Thyroid gland (tissue), 4 donors: ENCODE measurements at regions not wholly inside any gene's neighbourhood (a gene's known extent, or its start where the extent isn't known, plus 50 kb on each side); places are given as distances from the start of the nearest gene placed in this dataset.
"Not testable (repeated sequence)": the region's sequence is repeated elsewhere in the genome, so short reads cannot be mapped to it uniquely, and the experiment has no call there.

ENCODE experiments used
- DNase-seq, 2 donors: peaks; one replicate each; pipeline ENCODE4 v3.0.0-alpha.2; 2019
- H3K27ac ChIP-seq, 3 donors: fragments of 200-600 bp; sonication (generic); 1 replicate in 2 of 3; 2 replicates in 1 of 3; pipeline ENCODE4 v1.5.1; 2016 to 2019; ENCODE audit warnings: mild to moderate bottlenecking in 1 of 3, moderate library complexity in 1 of 3
- H3K27me3 ChIP-seq: fragments of 200-600 bp; sonication (generic); one replicate; pipeline ENCODE4 v1.5.1; 2019
- H3K36me3 ChIP-seq, 2 donors: fragments of 200-600 bp; sonication (generic); one replicate each; pipeline ENCODE4 v1.5.1; 2016 to 2019
- H3K4me1 ChIP-seq, 2 donors: fragments of 200-600 bp; sonication (generic); one replicate each; pipeline ENCODE4 v1.5.1; 2017 to 2019
- H3K4me3 ChIP-seq, 3 donors: fragments of 200-600 bp; sonication (generic); replicated peaks in 1 of 3; 1 replicate in 2 of 3; 2 replicates in 1 of 3; pipeline ENCODE4 v1.5.1; 2016; ENCODE audit warnings: mild to moderate bottlenecking in 1 of 3
- H3K9me3 ChIP-seq: fragments of 200-600 bp; sonication (generic); one replicate; pipeline ENCODE4 v1.5.1; 2017
- POLR2A ChIP-seq, 2 donors: fragments of 450-650 bp; IDR thresholded peaks; one replicate each; pipeline ENCODE4 v1.6.1; 2017; ENCODE audit warnings: antibody characterized with exemption in 2 of 2, mild to moderate bottlenecking in 2 of 2, moderate library complexity in 1 of 2
- whole genome bisulfite sequencing, 2 donors: methylation state at CpG; one replicate each; pipeline ENCODE4 v1.1.5; 2017; 5-methylcytosine and 5-hydroxymethylcytosine counted together
- intact Hi-C: fragments of 100-400 bp; cut with DNase I; formaldehyde crosslinking; loops from one replicate; pipeline ENCODE4 v1.15.1; 2023
- TF ChIP-seq, protein P1 (sequence below), 6 experiments: fragments of 200-600 bp in 3 of 6; fragments of 450-650 bp in 3 of 6; sonication (generic) in 3 of 6; IDR thresholded peaks; one replicate each; pipeline ENCODE4 v1.5.1; 2016 to 2019; ENCODE audit warnings: antibody characterized with exemption in 6 of 6, mild to moderate bottlenecking in 2 of 6, inconsistent platforms in 1 of 6, moderate library complexity in 1 of 6

DNA sequence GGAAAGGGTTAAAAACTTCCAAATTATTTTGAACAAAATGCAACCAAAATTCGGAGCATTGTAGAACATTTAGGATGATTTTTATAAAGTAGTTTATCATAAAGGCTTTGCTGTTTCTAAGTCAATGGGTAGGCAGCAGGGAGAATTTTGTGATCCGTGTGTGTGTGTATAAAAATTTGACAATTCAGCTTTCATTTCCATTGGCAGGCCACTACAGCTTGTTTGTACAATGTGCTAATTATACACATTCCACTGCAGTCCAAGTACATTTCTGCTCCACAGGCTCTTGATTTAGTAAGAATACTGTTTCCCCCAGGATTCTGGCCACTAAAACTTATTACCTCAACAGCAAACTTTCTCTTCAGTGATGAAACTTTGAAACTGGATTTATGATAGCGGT lies 71.8 kb upstream of the LTBP1 start:
- H3K36me3 ChIP-seq, result no peaks in the 10 kb centered on the region
- WGBS, 2 donors, result 36 to 37% methylated on average over 3 of the region's 3 CpGs
- TF ChIP-seq POLR2A (IDR thresholded peaks at IDR 0.05), result no peak
- TF ChIP-seq, protein P1, sequence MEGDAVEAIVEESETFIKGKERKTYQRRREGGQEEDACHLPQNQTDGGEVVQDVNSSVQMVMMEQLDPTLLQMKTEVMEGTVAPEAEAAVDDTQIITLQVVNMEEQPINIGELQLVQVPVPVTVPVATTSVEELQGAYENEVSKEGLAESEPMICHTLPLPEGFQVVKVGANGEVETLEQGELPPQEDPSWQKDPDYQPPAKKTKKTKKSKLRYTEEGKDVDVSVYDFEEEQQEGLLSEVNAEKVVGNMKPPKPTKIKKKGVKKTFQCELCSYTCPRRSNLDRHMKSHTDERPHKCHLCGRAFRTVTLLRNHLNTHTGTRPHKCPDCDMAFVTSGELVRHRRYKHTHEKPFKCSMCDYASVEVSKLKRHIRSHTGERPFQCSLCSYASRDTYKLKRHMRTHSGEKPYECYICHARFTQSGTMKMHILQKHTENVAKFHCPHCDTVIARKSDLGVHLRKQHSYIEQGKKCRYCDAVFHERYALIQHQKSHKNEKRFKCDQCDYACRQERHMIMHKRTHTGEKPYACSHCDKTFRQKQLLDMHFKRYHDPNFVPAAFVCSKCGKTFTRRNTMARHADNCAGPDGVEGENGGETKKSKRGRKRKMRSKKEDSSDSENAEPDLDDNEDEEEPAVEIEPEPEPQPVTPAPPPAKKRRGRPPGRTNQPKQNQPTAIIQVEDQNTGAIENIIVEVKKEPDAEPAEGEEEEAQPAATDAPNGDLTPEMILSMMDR (IDR thresholded peaks at IDR 0.05), result no peak
- no peak overlapping the region for H3K4me3 ChIP-seq
- H3K4me1 ChIP-seq, result peaks cover 0 to 4% of the 10 kb centered on the region in 2 donors
- H3K27ac ChIP-seq, result no peak overlapping the region
- no peaks in the 10 kb centered on the region for H3K27me3 ChIP-seq
- peak in 1 of 2 donors; percentile 8 for DNase-seq
- intact Hi-C loops, result no loop called here
- no peaks in the 10 kb centered on the region for H3K9me3 ChIP-seq

DNA sequence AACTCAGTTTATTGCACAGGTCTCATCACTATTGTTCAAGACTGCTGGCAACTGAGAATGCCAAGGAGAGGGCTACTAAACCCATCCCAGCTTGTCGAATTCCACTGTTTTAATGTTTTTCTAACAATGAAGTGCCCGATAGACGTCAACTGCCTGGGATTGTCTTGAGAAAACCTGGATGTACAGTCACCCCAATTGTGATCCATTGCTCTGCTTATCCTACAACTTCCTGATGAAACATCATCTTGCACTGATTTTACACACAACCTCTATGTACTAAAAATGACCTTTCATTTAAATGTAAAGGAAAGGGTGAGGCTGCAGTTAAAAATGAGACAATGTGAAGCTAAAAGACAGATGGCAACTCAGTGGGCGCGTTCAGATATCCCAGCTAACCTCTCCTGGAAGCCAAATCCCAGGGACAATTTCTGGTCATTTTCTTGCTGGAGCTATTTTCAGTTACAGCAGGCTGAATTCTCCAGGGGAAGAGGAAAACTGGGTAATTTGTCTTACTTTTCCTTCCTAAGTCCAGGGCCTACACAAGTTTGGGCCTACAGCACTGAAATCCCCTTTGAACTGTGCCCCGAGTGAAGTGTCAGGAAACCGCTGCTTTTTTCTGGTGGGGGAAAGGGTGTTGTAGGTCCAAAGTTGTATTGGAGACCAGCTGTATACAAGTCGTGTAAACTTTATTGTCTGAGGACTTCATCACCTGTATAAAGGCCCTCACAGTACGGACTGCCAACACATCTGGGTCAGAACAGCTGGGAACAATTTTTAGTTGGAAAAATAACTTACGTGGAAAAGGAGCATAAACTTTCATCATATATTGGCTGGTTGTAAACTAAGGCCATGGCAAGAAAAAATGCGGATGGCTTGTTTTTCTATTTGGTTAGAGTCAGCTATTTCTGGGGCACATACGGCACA lies 68.9 kb upstream of the LTBP1 start:
- intact Hi-C loops, result no loop called here
- H3K27ac ChIP-seq, result no peak overlapping the region
- WGBS, 2 donors, result 82% methylated on average over 12 of the region's 12 CpGs
- no peak overlapping the region for H3K4me3 ChIP-seq
- DNase-seq, result no peak
- no peaks in the 10 kb centered on the region for H3K36me3 ChIP-seq
- H3K27me3 ChIP-seq, result no peaks in the 10 kb centered on the region
- TF ChIP-seq POLR2A (IDR thresholded peaks at IDR 0.05), result no peak
- H3K9me3 ChIP-seq, result no peaks in the 10 kb centered on the region
- H3K4me1 ChIP-seq, result peaks cover 0 to 4% of the 10 kb centered on the region in 2 donors

DNA sequence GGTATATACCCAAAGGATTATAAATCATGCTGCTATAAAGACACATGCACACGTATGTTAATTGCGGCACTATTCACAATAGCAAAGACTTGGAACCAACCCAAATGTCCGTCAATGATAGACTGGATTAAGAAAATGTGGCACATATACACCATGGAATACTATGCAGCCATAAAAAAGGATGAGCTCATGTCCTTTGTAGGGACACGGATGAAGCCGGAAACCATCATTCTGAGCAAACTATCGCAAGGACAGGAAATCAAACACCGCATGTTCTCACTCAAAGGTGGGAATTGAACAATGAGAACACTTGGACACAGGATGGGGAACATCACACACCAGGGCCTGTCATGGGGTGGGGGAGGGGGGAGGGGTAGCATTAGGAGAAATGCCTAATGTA lies 66.8 kb upstream of the LTBP1 start:
- H3K4me1 ChIP-seq, H3K27me3 ChIP-seq, intact Hi-C loops, H3K27ac ChIP-seq, H3K4me3 ChIP-seq, DNase-seq, H3K9me3 ChIP-seq, H3K36me3 ChIP-seq: not testable (repeated sequence)
- 93 to 98% methylated on average over 6 to 7 of the region's 7 CpGs for WGBS, 2 donors

DNA sequence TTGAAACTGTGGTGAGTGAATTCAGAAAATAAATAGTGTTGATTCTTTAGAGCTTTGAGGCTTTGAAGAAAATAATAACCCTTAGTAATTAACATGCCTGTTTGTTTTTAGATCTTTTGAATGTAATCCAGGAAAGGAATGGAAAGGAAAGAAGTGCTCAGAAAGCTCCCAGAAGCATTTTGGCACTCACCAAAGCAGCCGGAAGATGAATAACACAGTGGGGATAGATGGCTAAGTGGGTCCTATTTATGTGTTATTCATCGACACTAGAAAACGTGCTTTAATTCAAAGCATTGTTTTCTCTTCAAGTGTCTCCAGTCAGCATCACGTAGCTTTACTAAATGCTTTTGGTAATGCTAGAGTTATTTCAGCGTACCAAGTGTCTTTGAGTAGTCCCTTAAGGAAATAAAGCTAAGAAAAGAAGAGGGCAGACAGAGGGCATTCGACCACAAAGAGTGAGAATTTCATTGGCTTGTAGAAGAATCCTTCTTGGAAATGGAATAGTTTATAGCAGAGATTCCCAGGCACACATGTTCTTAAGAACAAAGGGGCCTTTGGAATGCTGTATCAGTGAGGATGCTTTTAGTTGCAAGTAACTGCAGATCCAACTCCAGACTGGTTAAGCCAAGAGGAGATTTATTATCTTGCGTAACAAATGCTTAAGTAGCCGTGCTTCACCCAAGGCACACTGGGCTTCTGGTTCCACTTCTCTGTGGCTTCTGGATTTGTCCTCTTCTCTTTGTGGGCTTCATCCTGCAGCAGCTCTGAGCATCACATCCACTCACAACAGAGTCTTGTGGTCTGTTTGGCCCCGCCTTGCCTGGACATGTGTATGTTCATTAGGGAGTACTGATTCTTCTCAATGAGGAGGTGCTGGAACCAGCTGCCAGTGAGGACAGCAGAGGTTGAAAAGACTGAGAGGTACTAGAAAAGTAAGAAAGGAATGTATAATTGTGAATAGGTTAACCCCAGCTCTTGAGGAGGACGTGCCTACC lies 63.6 kb upstream of the LTBP1 start:
- intact Hi-C loops, result no loop called here
- Histone ChIP-seq H3K4me1 (no peaks in the 10 kb centered on the region), H3K27me3 (no peaks in the 10 kb centered on the region), H3K27ac (no peak overlapping the region), H3K4me3 (no peak overlapping the region), H3K9me3 (no peaks in the 10 kb centered on the region), H3K36me3 (no peaks in the 10 kb centered on the region)
- 47 to 52% methylated on average over 10 of the region's 10 CpGs for WGBS, 2 donors
- DNase-seq, result no peak
- TF ChIP-seq POLR2A (IDR thresholded peaks at IDR 0.05), result no peak
- TF ChIP-seq, protein P1 (IDR thresholded peaks at IDR 0.05), result no peak

DNA sequence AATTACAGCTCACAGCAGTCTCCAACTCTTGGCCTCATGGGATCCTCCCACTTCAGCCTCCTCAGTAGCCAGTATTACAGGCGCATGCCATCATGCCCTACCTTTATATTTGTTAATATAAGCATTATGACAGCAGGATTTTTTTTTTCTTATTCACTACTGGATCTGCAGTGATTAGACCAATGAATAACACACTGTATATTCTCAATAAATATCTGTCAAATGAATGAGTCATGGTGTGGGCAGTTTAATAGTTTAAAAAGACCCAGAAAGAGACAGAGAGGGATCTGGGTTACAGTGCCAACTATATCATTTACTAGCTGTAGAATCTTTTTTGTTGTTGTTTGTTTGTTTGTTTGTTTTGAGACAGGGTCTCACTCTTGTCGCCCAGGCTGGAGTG lies 62.4 kb upstream of the LTBP1 start:
- DNase-seq, result no peak
- 94 to 96% methylated on average over 2 of the region's 2 CpGs for WGBS, 2 donors
- no peaks in the 10 kb centered on the region for H3K27me3 ChIP-seq
- H3K4me3 ChIP-seq, result no peak overlapping the region
- no peaks in the 10 kb centered on the region for H3K9me3 ChIP-seq
- no peak overlapping the region for H3K27ac ChIP-seq
- intact Hi-C loops, result no loop called here
- H3K36me3 ChIP-seq, result no peaks in the 10 kb centered on the region
- H3K4me1 ChIP-seq, result no peaks in the 10 kb centered on the region
- TF ChIP-seq, protein P1 (IDR thresholded peaks at IDR 0.05), result no peak
- TF ChIP-seq POLR2A (IDR thresholded peaks at IDR 0.05), result no peak

DNA sequence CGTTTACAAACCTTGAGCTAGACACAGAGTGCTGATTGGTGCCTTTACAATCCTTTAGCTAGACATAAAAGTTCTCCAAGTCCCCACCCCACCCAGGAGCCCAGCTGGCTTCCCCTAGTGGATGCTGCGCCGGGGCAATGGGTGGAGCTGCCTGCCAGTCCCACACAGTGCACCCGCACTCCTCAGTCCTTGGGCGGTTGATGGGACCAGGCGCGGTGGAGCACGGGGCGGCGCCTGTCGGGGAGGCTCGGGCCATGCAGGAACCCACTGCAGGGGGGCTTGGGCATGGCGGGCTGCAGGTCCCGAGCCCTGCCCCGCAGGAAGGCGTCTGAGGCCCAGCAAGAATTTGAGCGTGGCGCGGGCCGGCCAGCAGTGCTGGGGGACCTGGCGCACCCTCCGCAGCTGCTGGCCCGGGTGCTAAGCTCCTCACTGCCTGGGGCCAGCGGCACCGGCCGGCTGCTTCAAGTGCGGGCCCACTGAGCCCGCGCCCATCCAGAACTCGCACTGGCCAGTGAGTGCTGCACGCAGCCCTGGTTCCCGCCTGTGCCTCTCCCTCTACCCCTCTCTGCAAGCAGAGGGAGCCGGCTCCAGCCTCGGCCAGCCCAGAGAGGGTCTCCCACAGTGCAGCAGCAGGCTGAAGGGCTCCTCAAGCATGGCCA lies 60.2 kb upstream of the LTBP1 start:
- H3K36me3 ChIP-seq, H3K27ac ChIP-seq, H3K9me3 ChIP-seq, H3K27me3 ChIP-seq, H3K4me3 ChIP-seq, DNase-seq, intact Hi-C loops, H3K4me1 ChIP-seq: not testable (repeated sequence)
- 97 to 98% methylated on average over 12 to 14 of the region's 34 CpGs for WGBS, 2 donors
